ENCODE measurements at regions not wholly inside any gene's neighbourhood (a gene's known extent, or its start where the extent isn't known, plus 50 kb on each side); places are given as distances from the start of the nearest gene placed in this dataset.

- no peak for DNase-seq (ENCODE audit: low spot score)
These were observed 444.5 kb downstream of the CMPK2 start for GRCh38 chr2:6421138-6421730.

- no peak for DNase-seq (ENCODE audit: low spot score)
These were observed 443.8 kb downstream of the CMPK2 start for GRCh38 chr2:6421888-6422287.

GRCh38 chr2:6423157-6423556 lies 442.6 kb downstream of the CMPK2 start:
- DNase-seq (ENCODE audit: low spot score): no peak

GRCh38 chr2:6423944-6424343 lies 441.8 kb downstream of the CMPK2 start:
- no peak for DNase-seq (ENCODE audit: low spot score)

GRCh38 chr2:6425032-6425431 lies 440.7 kb downstream of the CMPK2 start:
- no peak for DNase-seq (ENCODE audit: low spot score)

- no peak for DNase-seq (ENCODE audit: low spot score)
These were observed 436.3 kb downstream of the CMPK2 start for GRCh38 chr2:6429210-6429986.

- no peak for DNase-seq (ENCODE audit: low spot score)
These were observed 431.3 kb downstream of the CMPK2 start for GRCh38 chr2:6434438-6434837.

GRCh38 chr2:6441800-6442199 lies 423.9 kb downstream of the CMPK2 start:
- DNase-seq (ENCODE audit: low spot score): no peak

- no peak for DNase-seq (ENCODE audit: low spot score)
These were observed 423.3 kb downstream of the CMPK2 start for GRCh38 chr2:6442252-6442985.

- no peak for DNase-seq (ENCODE audit: low spot score)
These were observed 422.5 kb downstream of the CMPK2 start for GRCh38 chr2:6443061-6443823.

- no peak for DNase-seq (ENCODE audit: low spot score)
These were observed 421.2 kb downstream of the CMPK2 start for GRCh38 chr2:6444514-6444913.

- peak; percentile 6 for DNase-seq (ENCODE audit: low spot score)
These were observed 420.6 kb downstream of the CMPK2 start for GRCh38 chr2:6445156-6445555.

GRCh38 chr2:6446938-6447608 lies 418.6 kb downstream of the CMPK2 start:
- no peak for DNase-seq (ENCODE audit: low spot score)

GRCh38 chr2:6448893-6449292 lies 416.8 kb downstream of the CMPK2 start:
- no peak for DNase-seq (ENCODE audit: low spot score)

GRCh38 chr2:6449343-6449742 lies 416.4 kb downstream of the CMPK2 start:
- no peak for DNase-seq (ENCODE audit: low spot score)

- no peak for DNase-seq (ENCODE audit: low spot score)
These were observed 412.8 kb downstream of the CMPK2 start for GRCh38 chr2:6452702-6453481.

- no peak for DNase-seq (ENCODE audit: low spot score)
These were observed 411.3 kb downstream of the CMPK2 start for GRCh38 chr2:6454286-6454990.

- DNase-seq (ENCODE audit: low spot score): no peak
These were observed 406.6 kb downstream of the CMPK2 start for GRCh38 chr2:6459138-6459537.

GRCh38 chr2:6470518-6470917 lies 395.2 kb downstream of the CMPK2 start:
- DNase-seq (ENCODE audit: low spot score): no peak

- no peak for DNase-seq (ENCODE audit: low spot score)
These were observed 394.3 kb downstream of the CMPK2 start for GRCh38 chr2:6471419-6471818.
